Activated CD8-positive, alpha-beta T cell treated with anti-CD3 and anti-CD28 coated beads, Interleukin-2, amount 10 ng/mL, durations not matched to agents 7 days and 5 days (primary cell): ENCODE measurements at regions not wholly inside any gene's neighbourhood (a gene's known extent, or its start where the extent isn't known, plus 50 kb on each side); places are given as distances from the start of the nearest gene placed in this dataset.

Experiments
- ATAC-seq: fragments of 150-1000 bp; cut with Tn5 transposase; one replicate; pipeline ENCODE4 v1.10.0; 2021; ENCODE audit warnings: moderate library complexity
- CTCF ChIA-PET: fragments of 350-600 bp; sonication (Branson Sonifier 250); formaldehyde crosslinking; loops from one replicate; lab custom pipeline; 2021; ENCODE audit warnings: antibody characterized with exemption; lab: Charles Lee
- POLR2A ChIA-PET: fragments of 350-600 bp; sonication (Branson Sonifier 250); formaldehyde crosslinking; loops from one replicate; lab custom pipeline; 2021; ENCODE audit warnings: antibody characterized with exemption; lab: Charles Lee
- DNase-seq: peaks from one replicate; pipeline ENCODE4 v3.0.0-alpha.2; 2020
- H3K27ac Mint-ChIP-seq: one replicate; pipeline ENCODE4 v1.8.0; 2021; ENCODE audit warnings: mild to moderate bottlenecking, mixed read lengths
- H3K27me3 Mint-ChIP-seq: one replicate; pipeline ENCODE4 v1.8.0; 2021; ENCODE audit warnings: low read depth, mixed read lengths
- H3K36me3 Mint-ChIP-seq: one replicate; pipeline ENCODE4 v1.8.0; 2021; ENCODE audit warnings: low read depth, mixed read lengths
- H3K4me1 Mint-ChIP-seq: one replicate; pipeline ENCODE4 v1.8.0; 2021; ENCODE audit warnings: low read depth, mixed read lengths
- H3K4me3 Mint-ChIP-seq: one replicate; pipeline ENCODE4 v1.8.0; 2021; ENCODE audit warnings: mild to moderate bottlenecking, mixed read lengths
- H3K9me3 Mint-ChIP-seq: one replicate; pipeline ENCODE4 v1.8.0; 2022; ENCODE audit warnings: mixed read lengths; ENCODE audit not compliant: insufficient read depth

DNA sequence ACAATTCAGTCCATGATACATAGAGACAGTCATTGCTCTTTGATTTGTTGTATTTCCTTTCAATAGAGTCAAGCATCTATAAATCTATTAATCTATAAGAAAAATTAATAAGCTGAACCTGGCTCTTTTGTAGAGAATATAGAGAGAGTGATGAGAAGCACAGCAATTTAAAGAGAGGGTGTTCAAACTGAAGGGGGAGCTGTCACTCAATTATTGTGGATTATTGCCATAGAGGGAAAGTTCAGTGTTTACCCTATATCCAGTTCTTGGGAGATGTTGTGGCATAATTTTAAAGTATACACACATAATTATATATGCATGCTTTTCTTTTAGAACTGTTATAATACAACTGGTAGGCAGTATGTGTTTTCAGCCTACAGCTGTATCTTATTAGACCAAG lies 1469.0 kb upstream of the PABPC4L start:
- Mint-ChIP-seq H3K27ac (no peak overlapping the region), H3K4me1 (no peaks in the 10 kb centered on the region), H3K4me3 (no peak overlapping the region), H3K36me3 (no peaks in the 10 kb centered on the region), H3K9me3 (no peaks in the 10 kb centered on the region), H3K27me3 (no peaks in the 10 kb centered on the region)
- ATAC-seq (no peak), DNase-seq (no peak)
- ChIA-PET CTCF (interaction anchor here (0.9 kb wide), 1 partner anchor 13 kb away, joined by 3 read pairs; no protein-coding TSS in a partner anchor), POLR2A (no interaction called here)
